HFF-Myc (cell line): ENCODE measurements at regions not wholly inside any gene's neighbourhood (a gene's known extent, or its start where the extent isn't known, plus 50 kb on each side); places are given as distances from the start of the nearest gene placed in this dataset.

Experiments used
- DNase-seq: peaks from one replicate; pipeline ENCODE4 v3.0.0-alpha.2; 2011; ENCODE audit warnings: low read depth; ENCODE audit errors: extremely low read depth
- H3K4me3 ChIP-seq: replicated peaks from 2 replicates; pipeline ENCODE4 v1.5.1; 2011; ENCODE audit warnings: low read depth, mild to moderate bottlenecking, control low read depth, low read length
- TF ChIP-seq, protein P1 (sequence below): IDR thresholded peaks from 2 replicates; pipeline ENCODE4 v1.5.1; 2012; ENCODE audit warnings: mild to moderate bottlenecking, low read depth, low read length, control low read depth; ENCODE audit errors: missing control alignments

- no peak for DNase-seq
- TF ChIP-seq, protein P1, sequence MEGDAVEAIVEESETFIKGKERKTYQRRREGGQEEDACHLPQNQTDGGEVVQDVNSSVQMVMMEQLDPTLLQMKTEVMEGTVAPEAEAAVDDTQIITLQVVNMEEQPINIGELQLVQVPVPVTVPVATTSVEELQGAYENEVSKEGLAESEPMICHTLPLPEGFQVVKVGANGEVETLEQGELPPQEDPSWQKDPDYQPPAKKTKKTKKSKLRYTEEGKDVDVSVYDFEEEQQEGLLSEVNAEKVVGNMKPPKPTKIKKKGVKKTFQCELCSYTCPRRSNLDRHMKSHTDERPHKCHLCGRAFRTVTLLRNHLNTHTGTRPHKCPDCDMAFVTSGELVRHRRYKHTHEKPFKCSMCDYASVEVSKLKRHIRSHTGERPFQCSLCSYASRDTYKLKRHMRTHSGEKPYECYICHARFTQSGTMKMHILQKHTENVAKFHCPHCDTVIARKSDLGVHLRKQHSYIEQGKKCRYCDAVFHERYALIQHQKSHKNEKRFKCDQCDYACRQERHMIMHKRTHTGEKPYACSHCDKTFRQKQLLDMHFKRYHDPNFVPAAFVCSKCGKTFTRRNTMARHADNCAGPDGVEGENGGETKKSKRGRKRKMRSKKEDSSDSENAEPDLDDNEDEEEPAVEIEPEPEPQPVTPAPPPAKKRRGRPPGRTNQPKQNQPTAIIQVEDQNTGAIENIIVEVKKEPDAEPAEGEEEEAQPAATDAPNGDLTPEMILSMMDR = no peak
- no peak overlapping the region for H3K4me3 ChIP-seq
These were observed 414.6 kb downstream of the DHX35 start for GRCh38 chr20:39376788-39377187.

DNA sequence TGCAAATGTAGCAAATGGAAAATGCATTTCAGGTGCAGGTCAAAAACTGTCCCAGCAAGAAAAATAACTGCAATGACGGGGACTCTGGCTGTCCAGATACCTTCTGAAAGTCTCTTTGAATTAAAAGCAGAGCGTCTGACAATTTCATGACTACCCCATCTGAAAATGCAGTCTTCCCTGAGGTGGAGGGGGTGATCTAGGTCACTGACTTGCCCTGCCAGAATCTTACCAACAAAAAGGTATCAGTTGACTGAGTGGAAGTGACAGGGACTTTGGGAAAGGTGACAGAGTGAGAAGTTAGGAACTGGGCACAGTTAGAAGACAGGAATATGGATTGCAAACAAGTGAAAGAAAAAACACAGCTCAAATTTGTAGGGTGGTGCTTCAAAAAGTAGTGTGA lies 402.2 kb downstream of the DHX35 start:
- no peak overlapping the region for H3K4me3 ChIP-seq
- TF ChIP-seq, protein P1 = no peak
- no peak for DNase-seq

GRCh38 chr20:39359981-39360620 lies 398.0 kb downstream of the DHX35 start:
- DNase-seq = no peak
- H3K4me3 ChIP-seq = no peak overlapping the region
- TF ChIP-seq, protein P1 = no peak

DNA sequence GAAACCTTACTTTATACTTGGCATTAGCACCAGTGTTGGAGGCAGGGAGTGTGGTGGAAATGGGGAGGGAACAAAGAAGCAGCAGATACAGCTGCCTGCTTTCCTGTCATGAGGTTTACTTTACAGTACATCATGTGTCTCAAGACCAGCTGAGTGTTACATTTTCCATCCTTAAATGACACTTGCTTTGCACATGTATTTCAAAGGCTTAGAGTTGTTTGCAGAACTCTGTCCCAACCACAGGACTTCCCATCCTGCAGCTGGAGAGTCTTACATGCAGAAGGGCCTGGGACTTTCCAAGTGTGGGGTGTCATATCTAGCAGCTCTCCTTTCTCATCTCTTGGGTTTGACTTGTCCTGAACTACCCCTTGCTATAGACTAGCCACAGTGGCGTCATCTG lies 395.9 kb downstream of the DHX35 start:
- H3K4me3 ChIP-seq = no peak overlapping the region
- no peak for DNase-seq
- TF ChIP-seq, protein P1 = no peak

- DNase-seq = no peak
- TF ChIP-seq, protein P1 = no peak
- no peak overlapping the region for H3K4me3 ChIP-seq
These were observed 394.8 kb downstream of the DHX35 start for GRCh38 chr20:39356908-39357307.

DNA sequence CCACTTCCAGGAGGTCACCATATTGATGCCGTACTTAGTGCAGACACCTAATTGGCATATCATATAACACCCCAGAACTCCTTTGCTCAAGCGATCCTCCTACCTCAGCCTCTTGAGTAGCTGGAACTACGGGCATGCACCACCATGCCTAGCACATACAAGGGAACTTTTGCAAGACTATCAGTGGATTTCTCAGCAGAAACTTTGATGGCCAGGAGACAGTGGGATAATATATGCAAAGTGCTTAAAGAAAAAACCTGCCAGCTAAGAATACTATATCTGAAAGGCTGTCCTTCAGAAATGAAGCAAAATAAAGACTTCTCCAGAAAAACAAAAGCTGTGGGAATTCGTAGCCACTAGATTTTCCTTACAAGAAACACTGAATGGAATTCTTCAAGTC lies 387.1 kb downstream of the DHX35 start:
- no peak overlapping the region for H3K4me3 ChIP-seq
- DNase-seq = no peak
- TF ChIP-seq, protein P1 = no peak

- TF ChIP-seq, protein P1 = no peak
- no peak for DNase-seq
- no peak overlapping the region for H3K4me3 ChIP-seq
These were observed 385.5 kb downstream of the DHX35 start for GRCh38 chr20:39347626-39348025.
